ENCODE measurements at regions not wholly inside any gene's neighbourhood (a gene's known extent, or its start where the extent isn't known, plus 50 kb on each side); places are given as distances from the start of the nearest gene placed in this dataset.

DNA sequence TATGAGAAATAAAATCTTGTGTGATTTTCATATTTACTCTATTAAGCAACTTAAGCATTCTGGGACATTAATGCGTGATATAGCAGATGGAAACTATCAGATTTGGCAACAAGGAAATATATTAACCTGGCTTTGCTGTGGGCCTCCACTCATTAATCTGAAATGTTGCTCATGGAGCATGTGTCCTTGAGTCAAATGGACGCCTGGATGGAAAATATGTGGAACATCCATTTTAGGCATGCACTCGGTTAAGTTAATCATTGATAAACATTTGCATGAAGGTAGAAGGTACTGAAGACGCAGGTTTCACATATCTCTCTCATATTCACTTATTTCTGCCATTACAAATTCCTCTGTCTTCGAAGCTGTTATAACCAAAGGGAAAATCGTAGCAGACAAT lies 246.1 kb downstream of the NR2F2 start:
- no peak for DNase-seq (ENCODE audit: low read depth in 1 of 2, low spot score in 1 of 2)

DNA sequence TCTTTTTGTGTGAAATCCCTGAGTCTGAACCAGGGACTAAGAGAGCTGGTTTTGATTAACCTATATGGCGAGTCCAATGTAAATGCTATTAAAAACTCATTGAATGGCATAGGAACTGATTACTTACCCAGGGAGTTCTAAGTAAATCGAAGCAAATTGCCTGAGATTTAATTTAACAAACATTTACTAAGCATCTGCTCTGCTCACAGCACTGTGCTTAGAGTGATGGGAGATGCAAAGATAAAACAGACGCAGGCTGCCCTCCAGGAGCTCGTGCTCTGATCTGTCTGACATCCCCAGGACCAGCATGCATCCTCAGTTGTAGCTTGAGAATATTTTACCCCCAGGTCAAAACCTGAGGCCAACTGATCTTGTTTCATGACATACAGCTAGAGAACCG lies 247.9 kb downstream of the NR2F2 start:
- no peak for DNase-seq (ENCODE audit: low read depth in 1 of 2, low spot score in 1 of 2)

DNA sequence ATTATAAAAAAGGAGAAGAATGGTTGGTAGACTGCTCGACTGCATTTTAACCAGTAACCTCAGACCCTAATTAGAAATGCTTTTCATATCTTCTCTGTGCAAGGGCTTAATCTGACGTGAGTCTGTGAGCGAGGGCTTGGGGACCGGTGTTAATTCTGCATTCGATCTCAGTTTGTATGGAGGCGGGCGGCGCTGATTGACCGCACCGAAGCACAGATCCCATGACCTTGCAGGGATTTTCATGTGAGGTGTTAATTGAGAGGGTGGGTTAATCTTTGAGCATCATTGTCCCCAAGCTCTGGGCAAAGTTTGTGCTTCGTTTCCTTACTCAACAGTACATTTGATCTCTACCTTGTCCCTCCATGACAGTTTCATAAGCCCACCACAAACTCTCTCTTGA lies 250.9 kb downstream of the NR2F2 start:
- DNase-seq (ENCODE audit: low read depth in 1 of 2, low spot score in 1 of 2), result no peak

DNA sequence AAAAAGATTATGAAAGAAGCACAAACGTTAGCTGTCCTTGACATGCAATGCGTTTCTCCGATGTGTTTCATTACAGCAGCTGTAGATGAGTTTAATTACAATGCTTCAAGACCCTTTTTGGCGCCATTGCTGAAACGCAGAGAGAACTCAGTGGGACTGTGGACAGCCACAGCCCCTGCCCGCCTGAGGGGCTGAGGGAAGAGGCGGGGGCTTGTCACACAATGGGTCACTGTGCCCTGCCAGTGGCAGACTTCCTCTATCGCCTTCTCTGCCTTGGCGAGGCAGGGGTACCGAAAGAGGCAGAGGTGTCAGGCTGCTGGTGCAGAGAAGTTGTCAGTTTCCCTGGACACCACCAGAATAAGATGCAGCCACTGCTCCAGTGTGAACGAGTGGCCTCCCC lies 252.0 kb downstream of the NR2F2 start:
- DNase-seq (ENCODE audit: low read depth in 1 of 2, low spot score in 1 of 2), result no peak

DNA sequence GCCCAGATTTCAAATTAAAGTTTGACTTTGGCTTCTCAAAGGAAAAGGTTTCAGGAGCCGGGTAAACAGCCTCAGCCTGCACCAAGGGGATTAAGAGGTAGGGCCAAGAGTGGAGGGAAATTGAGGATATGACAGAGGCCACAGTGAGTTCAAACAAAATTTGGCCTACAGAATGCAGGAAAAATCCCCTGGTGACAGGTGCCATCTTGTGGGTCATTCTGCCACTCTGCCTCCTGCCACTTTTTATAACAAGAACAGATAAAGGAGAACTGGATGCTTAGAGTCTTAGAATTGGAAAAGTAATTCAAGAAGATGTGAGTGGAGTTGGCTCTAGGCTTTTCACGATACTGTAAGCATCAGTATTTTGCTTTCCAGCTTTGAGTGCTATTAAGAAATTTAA lies 253.2 kb downstream of the NR2F2 start:
- no peak for DNase-seq (ENCODE audit: low read depth in 1 of 2, low spot score in 1 of 2)

DNA sequence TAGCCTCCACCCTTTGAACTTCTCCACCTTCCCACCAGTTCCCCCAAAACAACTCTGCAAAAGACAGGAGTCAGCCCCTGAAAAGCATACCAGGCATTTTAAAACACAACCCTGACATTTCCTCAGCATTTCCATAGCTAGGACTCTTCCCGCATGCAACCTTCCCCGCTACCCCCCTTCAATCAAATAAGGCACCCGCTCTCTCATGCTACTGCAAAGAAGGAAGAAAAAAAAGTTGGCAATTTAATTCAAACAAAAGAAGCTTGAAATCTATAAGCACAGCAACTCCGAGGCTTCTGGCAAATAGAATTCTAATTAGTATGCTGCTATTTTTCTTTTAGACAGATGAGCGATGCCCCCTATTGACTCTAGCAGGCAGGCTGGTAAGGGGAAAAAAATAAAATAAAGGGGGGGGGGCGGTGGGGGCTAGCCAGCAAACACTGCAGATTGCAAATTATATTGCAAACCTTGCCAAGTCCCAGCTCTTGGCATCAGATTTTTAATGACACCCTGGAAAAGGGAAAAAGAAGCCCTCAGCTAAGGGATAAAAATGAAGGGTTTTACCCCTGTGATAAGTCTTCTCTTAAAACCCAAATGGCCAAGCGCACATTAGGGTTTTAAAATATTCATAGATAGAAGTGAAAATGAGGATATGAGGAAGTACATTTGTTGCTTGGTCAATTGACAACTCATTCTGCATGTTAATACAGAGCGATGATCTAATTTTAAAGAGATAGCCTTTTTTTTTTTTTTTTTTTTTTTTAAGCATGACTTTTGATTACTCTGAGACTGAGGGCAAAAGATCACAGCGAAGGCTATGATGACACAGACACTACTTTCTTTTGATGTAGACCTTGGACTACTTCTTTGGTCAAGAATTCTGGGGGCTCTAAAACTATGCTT lies 255.2 kb downstream of the NR2F2 start:
- no peak for DNase-seq (ENCODE audit: low read depth in 1 of 2, low spot score in 1 of 2)

DNA sequence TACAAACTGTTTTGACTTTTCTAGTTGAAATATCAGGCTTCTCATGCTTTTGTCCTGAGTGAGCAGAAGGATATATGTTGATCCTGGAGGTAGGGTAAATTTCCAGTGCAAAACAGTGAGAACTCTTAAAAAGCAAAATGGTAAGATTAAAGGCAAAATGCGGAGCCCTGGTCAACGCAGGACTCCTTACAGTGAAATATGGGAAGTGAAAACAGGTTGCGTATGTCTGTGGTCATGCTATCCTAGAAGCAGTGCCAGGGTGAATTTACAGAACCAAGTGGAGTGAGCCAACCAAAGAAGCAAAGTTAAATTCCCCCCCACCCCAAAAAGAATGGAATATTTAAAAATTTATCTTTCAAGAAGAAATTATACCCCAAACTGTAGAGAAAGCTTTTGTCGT lies 256.4 kb downstream of the NR2F2 start:
- DNase-seq (ENCODE audit: low read depth in 1 of 2, low spot score in 1 of 2), result no peak

DNA sequence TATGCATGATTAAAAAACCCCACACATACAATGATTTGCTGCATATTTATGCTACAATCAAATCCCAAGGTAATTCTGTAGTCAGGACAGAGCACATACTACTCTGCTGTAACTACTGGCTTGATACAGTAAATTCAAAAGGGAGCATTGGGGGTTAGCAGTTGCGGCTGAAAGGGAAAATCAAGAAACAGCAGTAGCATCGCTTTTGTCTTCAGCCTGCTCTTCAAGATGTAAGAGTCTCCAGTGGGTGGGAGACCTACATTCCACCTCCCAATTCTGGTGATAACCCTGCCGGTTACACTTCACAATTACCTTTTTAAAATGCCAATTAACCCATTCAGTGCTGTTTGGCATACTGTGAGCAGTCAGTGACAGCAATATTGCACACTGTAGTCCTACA lies 259.4 kb downstream of the NR2F2 start:
- no peak for DNase-seq (ENCODE audit: low read depth in 1 of 2, low spot score in 1 of 2)

DNA sequence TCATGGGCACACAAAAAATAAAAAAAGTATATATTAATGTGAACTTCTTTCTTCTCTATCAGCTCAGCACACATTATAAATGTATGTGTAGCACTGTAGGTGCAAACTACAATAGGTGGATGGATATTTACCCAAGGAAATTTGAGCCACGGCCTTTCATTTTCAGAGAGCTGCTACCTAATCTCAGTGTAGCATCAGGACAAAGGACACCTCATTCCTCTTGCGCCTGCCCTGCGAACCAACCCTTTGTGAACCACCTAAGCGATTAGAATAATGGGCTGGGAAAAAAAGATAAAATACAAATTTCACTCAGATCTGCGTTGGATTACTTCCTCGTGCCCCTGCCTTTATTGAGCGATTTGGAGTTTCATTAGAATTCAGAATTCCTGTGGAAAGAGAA lies 263.2 kb downstream of the NR2F2 start:
- DNase-seq (ENCODE audit: low read depth in 1 of 2, low spot score in 1 of 2), result no peak

DNA sequence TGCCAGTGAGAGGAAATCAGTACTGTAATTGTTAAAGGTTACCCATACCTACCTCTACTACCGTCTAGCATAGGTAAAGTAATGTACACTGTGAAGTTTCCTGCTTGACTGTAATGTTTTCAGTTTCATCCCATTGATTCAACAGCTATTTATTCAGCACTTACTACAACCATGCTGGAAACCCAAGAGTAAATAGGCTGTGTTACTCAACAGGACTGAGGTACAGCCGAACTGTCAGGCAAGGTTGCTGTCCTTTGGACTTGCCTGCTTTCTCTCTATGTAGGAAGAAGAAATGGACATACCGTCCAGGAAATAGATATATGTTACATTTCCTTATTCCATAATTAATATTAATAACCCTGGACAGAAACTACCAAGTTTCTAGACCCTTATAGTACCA lies 265.5 kb downstream of the NR2F2 start:
- no peak for DNase-seq (ENCODE audit: low read depth in 1 of 2, low spot score in 1 of 2)

DNA sequence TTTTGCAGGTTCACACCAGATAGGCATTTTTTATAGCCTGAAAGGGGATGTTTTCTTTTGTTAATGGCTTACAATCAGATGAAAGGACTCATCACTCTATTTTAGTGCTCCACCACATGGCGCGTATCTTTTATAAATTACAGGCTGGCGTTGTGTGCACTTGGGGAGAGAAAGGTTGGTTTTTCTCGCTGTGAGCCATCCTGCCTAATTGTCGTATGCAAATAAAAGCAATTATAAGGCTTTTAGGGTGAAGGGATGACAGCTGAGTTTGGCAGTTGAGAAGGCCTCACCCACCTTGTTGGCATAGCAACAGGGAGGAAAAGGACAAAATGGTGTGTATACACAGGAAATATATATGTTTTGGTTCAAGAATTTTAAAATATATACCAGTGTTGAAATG lies 268.0 kb downstream of the NR2F2 start:
- DNase-seq (ENCODE audit: low read depth in 1 of 2, low spot score in 1 of 2), result no peak

DNA sequence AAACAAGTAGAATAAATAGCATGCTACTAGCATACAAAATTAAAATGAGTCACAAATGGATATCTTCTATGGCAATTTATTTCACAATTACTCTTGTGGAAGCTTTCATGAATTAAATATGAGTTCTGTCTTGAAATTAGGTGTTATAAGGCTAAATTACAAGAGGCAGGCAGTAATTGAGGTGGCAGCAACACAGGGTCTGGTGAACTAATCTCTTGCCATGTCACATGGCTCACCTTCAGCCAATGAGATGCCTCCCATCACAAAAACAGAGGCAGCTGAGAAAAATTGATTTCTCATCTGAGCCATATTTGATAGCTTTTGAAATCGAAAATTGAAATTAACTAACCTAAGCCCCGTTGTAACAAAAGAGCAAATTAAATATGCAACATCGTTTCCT lies 268.8 kb downstream of the NR2F2 start:
- no peak for DNase-seq (ENCODE audit: low read depth in 1 of 2, low spot score in 1 of 2)

DNA sequence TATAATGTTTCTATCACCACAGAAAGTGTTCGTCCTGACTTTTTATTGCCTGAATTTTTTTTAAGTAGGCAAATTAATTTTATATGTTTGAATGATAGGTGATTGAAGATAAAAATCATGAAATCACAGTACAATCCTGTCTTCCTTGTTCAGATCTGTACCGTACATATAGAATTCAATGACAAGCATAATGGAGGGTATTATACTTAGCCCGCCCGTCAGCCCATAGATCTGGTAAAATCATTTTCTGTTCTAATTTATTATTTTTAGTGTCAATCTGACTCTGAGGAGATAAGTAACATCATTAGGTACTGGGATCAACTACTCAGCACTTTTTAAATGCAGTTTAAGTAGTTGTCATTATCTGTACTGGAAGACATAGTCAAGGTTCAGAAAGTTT lies 269.9 kb downstream of the NR2F2 start:
- DNase-seq (ENCODE audit: low read depth in 1 of 2, low spot score in 1 of 2), result no peak

DNA sequence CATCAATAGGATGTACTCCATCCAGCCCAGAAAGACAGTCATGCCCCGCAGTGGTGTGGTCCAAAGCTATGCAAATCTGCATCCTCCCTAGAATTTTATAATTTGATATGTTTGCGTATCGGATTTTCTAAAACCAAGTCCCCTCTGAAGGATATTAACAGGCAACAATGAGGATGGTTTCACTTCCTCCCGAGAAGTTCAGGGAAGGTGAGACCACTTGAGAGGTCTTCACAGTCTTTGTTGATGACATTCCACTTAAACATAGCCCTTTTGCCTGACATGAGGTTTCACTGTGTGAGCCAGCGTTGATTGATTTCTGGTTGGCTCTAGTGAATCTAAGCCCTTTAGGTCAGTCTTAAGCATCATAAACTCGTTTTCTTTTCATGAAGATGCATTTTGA lies 276.1 kb downstream of the NR2F2 start:
- DNase-seq (ENCODE audit: low read depth in 1 of 2, low spot score in 1 of 2), result no peak

DNA sequence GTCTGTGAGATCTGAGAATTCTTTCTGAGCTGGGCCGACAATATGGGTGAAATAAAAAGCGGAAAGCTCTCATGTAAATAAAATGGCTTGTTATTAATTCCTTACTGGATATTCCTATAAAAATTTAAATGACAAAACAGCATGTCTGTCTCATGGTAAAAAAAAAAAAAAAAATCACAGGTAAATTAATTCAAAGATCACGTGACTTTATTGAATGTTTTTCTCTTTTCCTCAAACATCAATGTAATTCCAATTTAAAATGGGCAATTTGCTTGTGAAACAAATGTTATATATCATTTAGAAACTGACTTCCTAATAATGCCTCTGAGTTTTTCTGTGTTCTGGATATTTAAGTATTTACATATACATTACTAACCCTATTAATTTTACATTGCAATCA lies 280.3 kb downstream of the NR2F2 start:
- no peak for DNase-seq (ENCODE audit: low read depth in 1 of 2, low spot score in 1 of 2)

DNA sequence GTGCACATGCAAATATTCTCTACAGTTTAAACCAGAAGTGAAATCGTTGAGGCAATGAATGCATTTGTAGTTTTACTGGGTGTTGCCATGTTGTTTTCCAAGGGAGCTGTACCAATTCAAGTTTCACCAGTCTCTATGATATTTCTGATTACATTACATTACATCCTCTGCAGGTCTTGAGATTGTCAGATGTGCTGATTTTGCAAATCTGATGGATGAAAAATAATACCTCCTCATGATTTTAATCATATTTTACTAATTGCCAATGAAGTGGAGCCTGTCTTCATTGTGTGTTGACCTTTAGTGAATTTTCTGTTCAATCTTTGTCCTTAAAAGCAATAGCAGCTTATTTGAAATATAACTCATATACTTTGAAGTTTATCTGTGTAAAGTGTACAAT lies 282.4 kb downstream of the NR2F2 start:
- no peak for DNase-seq (ENCODE audit: low read depth in 1 of 2, low spot score in 1 of 2)

DNA sequence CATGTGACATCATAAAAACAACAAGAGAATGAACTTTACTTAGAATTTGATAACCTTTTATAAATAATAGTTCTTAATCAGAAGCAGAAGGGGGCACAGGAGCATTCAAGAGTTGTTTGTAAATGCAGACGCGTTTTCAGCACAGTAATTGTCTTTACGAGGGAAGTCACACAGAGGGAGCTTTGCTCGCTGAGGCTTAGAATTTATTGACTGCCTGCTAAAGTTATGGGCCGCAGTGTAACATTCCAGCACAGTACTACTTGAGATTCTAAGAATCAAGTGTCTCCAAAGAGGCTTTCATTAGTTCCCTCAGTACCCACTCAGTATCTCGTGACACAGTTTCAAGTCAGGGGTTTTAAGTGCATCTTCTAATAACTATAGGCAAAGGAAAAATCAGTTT lies 288.7 kb downstream of the NR2F2 start:
- no peak for DNase-seq (ENCODE audit: low read depth in 1 of 2, low spot score in 1 of 2)

DNA sequence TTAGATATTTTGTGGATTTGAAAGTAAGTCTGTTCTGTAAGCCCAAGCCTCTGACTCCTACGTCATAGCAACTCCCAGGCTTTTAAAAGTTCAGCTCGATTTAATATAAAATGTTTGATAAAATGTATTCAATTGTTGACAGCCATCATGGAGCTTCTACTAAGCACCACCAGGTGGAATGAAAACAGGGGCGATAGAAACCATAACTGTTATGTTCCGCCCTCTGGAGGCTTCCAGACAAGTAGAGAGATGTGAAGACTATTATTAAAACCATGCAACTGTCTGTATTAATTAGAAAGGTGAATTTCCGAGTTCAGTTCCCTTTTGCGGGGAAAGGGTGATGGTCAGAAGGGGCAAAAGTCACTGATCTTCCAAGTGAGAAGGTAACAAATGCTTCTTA lies 292.2 kb downstream of the NR2F2 start:
- DNase-seq (ENCODE audit: low read depth in 1 of 2, low spot score in 1 of 2), result no peak

DNA sequence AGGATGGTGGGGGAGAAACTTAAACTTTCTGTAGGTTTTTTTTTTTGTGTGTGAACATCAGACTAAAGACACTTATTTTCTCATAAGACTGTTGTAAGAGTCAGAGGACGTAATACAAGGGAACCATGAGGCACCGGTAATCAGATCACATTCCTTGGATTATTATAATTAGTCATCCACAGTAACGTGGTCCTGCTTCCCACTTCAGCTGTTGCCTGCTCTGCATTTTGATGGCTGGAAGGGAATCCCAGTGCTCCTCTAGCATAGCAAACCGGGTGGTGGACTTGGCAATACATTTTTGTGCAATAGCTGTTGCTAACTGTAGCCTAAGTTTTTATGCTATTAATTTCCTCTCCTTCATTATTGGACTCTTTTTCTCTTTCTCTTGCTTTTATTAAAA lies 294.8 kb downstream of the NR2F2 start:
- no peak for DNase-seq (ENCODE audit: low read depth in 1 of 2, low spot score in 1 of 2)

DNA sequence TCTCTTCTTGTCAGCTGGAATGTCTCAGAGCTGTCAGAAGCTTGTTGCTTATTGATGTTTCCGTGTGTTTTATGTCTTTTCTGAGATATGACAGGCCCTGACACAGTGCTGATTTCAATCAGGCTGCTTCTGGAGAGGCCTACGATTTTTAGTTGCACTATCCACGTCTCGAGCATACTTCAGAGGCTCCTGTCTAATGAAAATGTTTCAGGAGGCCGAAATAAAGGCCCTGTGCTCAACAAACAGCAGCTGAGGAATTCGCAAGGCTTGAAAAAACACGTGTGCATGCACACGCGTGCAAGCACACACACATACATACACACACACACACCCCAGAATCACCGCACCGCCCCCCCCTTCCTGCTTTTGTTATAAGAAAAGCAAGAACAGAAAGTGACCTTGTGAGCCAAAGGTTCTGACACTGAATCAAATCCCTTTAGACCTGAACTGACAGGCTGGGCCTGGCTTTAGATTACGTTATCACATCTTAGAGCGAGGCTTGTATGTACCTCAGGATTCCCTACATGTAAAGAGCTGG lies 296.6 kb downstream of the NR2F2 start:
- DNase-seq (ENCODE audit: low read depth in 1 of 2, low spot score in 1 of 2), result no peak

DNA sequence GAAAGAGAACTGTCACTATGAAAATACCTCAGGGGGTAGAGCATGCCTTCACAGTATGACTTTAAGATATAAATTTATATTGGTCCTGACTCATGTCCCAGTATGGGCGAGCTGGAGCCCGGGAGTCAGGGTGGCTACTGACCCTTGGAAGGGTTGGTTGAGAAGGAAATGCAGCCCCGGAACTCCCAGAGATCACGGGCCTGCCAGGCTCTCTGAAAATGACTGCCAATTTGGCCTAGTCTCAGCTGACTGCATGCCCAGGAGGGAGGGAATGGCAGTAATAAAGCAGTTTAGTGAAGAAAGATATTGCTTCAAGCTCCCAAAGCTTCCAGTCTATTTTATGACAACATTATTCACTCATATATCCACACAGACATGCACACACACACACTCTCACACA lies 299.0 kb downstream of the NR2F2 start:
- no peak for DNase-seq (ENCODE audit: low read depth in 1 of 2, low spot score in 1 of 2)

DNA sequence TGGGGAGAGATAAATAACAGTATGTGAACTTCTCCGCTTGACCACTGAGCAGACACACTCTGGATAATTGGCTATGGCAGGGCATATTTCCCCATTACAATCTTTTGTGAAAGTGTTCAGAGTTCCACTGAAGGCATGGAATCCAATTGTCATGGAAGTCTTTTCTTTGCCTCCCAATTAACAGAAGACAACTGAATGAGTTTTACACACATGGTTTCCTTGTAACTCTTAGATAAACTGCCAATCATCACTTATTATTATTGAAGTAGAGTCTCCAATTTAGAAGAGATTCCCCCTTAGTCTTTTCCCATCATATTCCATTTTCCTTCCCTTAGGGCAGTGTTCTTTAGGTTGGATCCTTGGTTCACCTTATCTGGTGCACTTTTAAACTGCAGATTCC lies 308.3 kb downstream of the NR2F2 start:
- DNase-seq (ENCODE audit: low read depth in 1 of 2, low spot score in 1 of 2), result no peak

DNA sequence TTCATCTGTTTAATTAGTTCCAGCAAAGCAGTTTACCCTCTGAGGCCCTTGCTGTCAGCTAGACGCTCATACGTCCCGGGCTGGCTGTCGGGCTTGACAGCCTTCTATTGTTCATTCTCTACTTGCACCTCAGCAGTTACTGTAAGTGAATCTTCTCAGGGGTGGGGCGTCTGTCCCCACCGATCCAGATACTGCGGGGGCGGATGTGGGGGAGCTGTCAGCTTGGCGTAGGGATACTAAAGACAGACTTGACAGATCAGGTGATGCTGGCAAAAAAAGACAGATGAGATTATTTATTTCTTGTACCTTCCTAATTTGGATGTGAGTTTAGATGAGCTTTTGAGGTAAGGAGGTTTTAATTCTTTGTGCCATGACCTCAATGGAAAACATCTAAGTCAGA lies 315.3 kb downstream of the NR2F2 start:
- no peak for DNase-seq (ENCODE audit: low read depth in 1 of 2, low spot score in 1 of 2)

Measured in activated T-helper 1 cell treated with anti-CD3 and anti-CD28 coated beads, Interleukin-2, amount 50 U/mL, for 16 hours (primary cell).